H9 (cell line): ENCODE measurements at regions not wholly inside any gene's neighbourhood (a gene's known extent, or its start where the extent isn't known, plus 50 kb on each side); places are given as distances from the start of the nearest gene placed in this dataset.

Experiments
- DNase-seq: peaks from one replicate; pipeline ENCODE4 v3.0.0-alpha.2; 2017
- H2AFZ ChIP-seq: one replicate; pipeline ENCODE4 v1.6.1; 2013; ENCODE audit warnings: mild to moderate bottlenecking, low read length, control low read depth, moderate library complexity
- H2AK5ac ChIP-seq: 2 replicates; pipeline ENCODE4 v1.6.1; 2013; ENCODE audit warnings: low read length, control low read depth, mixed read lengths; ENCODE audit not compliant: insufficient read length
- H2BK120ac ChIP-seq: one replicate; pipeline ENCODE4 v1.6.1; 2013; ENCODE audit warnings: low read depth, mild to moderate bottlenecking, low read length, control low read depth, inconsistent platforms; ENCODE audit not compliant: poor library complexity, severe bottlenecking
- H2BK12ac ChIP-seq: 2 replicates; pipeline ENCODE4 v1.6.1; 2013; ENCODE audit warnings: low read length, control low read depth, mixed read lengths, low read depth; ENCODE audit not compliant: insufficient read length
- H2BK15ac ChIP-seq: 2 replicates; pipeline ENCODE4 v1.6.1; 2013; ENCODE audit warnings: low read depth, low read length, control low read depth
- H2BK20ac ChIP-seq: one replicate; pipeline ENCODE4 v1.6.1; 2013; ENCODE audit warnings: low read depth, mild to moderate bottlenecking, low read length, control low read depth, inconsistent platforms; ENCODE audit not compliant: poor library complexity, severe bottlenecking
- H2BK5ac ChIP-seq: 2 replicates; pipeline ENCODE4 v1.6.1; 2013; ENCODE audit warnings: low read length, control low read depth, mixed read lengths; ENCODE audit not compliant: insufficient read length
- H3K14ac ChIP-seq: 2 replicates; pipeline ENCODE4 v1.6.1; 2013; ENCODE audit warnings: low read length, control low read depth; ENCODE audit not compliant: insufficient read depth
- H3K18ac ChIP-seq: 2 replicates; pipeline ENCODE4 v1.6.1; 2013; ENCODE audit warnings: low read depth, mild to moderate bottlenecking, mixed read lengths, low read length, control low read depth; ENCODE audit not compliant: insufficient read length
- H3K23ac ChIP-seq: 2 replicates; pipeline ENCODE4 v1.6.1; 2013; ENCODE audit warnings: low read length, control low read depth, mixed read lengths, low read depth; ENCODE audit not compliant: insufficient read length
- H3K23me2 ChIP-seq: 2 replicates; pipeline ENCODE4 v1.6.1; 2013; ENCODE audit warnings: low read depth, mild to moderate bottlenecking, mixed read lengths, low read length, control low read depth; ENCODE audit not compliant: insufficient read length, poor library complexity, severe bottlenecking
- H3K27ac ChIP-seq: 2 replicates; pipeline ENCODE4 v1.5.1; 2013; ENCODE audit warnings: low read length, control low read depth, mixed read lengths, low read depth; ENCODE audit not compliant: insufficient read length
- H3K27me3 ChIP-seq: 2 replicates; pipeline ENCODE4 v1.6.1; 2013; ENCODE audit warnings: low read length, control low read depth, inconsistent platforms; ENCODE audit not compliant: insufficient read depth
- H3K4ac ChIP-seq: 2 replicates; pipeline ENCODE4 v1.6.1; 2013; ENCODE audit warnings: low read depth, mild to moderate bottlenecking, control low read depth, inconsistent platforms, low read length, moderate library complexity
- H3K4me1 ChIP-seq: 2 replicates; pipeline ENCODE4 v1.6.1; 2013; ENCODE audit warnings: low read length, control low read depth, inconsistent platforms; ENCODE audit not compliant: insufficient read depth
- H3K4me2 ChIP-seq: 2 replicates; pipeline ENCODE4 v1.6.1; 2013; ENCODE audit warnings: low read length, control low read depth, mixed read lengths; ENCODE audit not compliant: insufficient read length, insufficient read depth
- H3K56ac ChIP-seq: 2 replicates; pipeline ENCODE4 v1.6.1; 2013; ENCODE audit warnings: low read depth, mild to moderate bottlenecking, mixed read lengths, low read length, control low read depth; ENCODE audit not compliant: insufficient read length
- H3K79me1 ChIP-seq: 2 replicates; pipeline ENCODE4 v1.6.1; 2013; ENCODE audit warnings: low read depth, mild to moderate bottlenecking, moderate library complexity, low read length, control low read depth, inconsistent platforms; ENCODE audit not compliant: insufficient read depth, poor library complexity, severe bottlenecking
- H3K79me2 ChIP-seq: 2 replicates; pipeline ENCODE4 v1.6.1; 2013; ENCODE audit warnings: low read length, control low read depth, inconsistent platforms; ENCODE audit not compliant: insufficient read depth
- H3K9ac ChIP-seq: 2 replicates; pipeline ENCODE4 v1.6.1; 2013; ENCODE audit warnings: low read length, control low read depth, mixed read lengths; ENCODE audit not compliant: insufficient read length; ENCODE audit errors: extremely low read depth
- H3K9me3 ChIP-seq: one replicate; pipeline ENCODE4 v1.6.1; 2013; ENCODE audit warnings: low read depth, low read length, inconsistent platforms; ENCODE audit not compliant: control insufficient read depth
- H3T11ph ChIP-seq: one replicate; pipeline ENCODE4 v1.6.1; 2013; ENCODE audit warnings: mild to moderate bottlenecking, low read length, control low read depth, inconsistent platforms
- H4K20me1 ChIP-seq: one replicate; pipeline ENCODE4 v1.6.1; 2013; ENCODE audit not compliant: control insufficient read depth, insufficient read length, insufficient read depth
- H4K5ac ChIP-seq: 2 replicates; pipeline ENCODE4 v1.6.1; 2013; ENCODE audit warnings: low read depth, mild to moderate bottlenecking, mixed read lengths, low read length, control low read depth; ENCODE audit not compliant: insufficient read length
- H4K8ac ChIP-seq: replicated peaks from 2 replicates; pipeline ENCODE4 v1.6.1; 2013; ENCODE audit warnings: low read length, control low read depth, mixed read lengths, low read depth; ENCODE audit not compliant: insufficient read length
- H4K91ac ChIP-seq: 2 replicates; pipeline ENCODE4 v1.6.1; 2013; ENCODE audit warnings: low read depth, mild to moderate bottlenecking, moderate library complexity, mixed read lengths, low read length, control low read depth; ENCODE audit not compliant: insufficient read length
- H3K27ac Mint-ChIP-seq, 3 experiments: 2 replicates in 2 of 3; 3 replicates in 1 of 3; pipeline ENCODE4 v1.8.0; 2020 to 2021; ENCODE audit warnings: mixed read lengths in 3 of 3, mild to moderate bottlenecking in 1 of 3, moderate library complexity in 1 of 3
- H3K27me3 Mint-ChIP-seq: 2 replicates; pipeline ENCODE4 v1.8.0; 2021; ENCODE audit warnings: low read depth, mild to moderate bottlenecking, moderate library complexity, mixed read lengths
- H3K36me3 Mint-ChIP-seq, 3 experiments: 2 replicates in 2 of 3; 3 replicates in 1 of 3; pipeline ENCODE4 v1.8.0; 2020 to 2021; ENCODE audit warnings: low read depth in 3 of 3, mixed read lengths in 3 of 3; ENCODE audit not compliant: insufficient read depth in 1 of 3
- H3K4me1 Mint-ChIP-seq, 2 experiments: 2 replicates each; pipeline ENCODE4 v1.8.0; 2020; ENCODE audit warnings: mixed read lengths in 2 of 2
- H3K4me3 Mint-ChIP-seq, 2 experiments: 2 replicates in 1 of 2; 3 replicates in 1 of 2; pipeline ENCODE4 v1.8.0; 2020 to 2021; ENCODE audit warnings: mild to moderate bottlenecking in 2 of 2, mixed read lengths in 2 of 2, moderate library complexity in 1 of 2
- H3K9me3 Mint-ChIP-seq, 2 experiments: 2 replicates in 1 of 2; 3 replicates in 1 of 2; pipeline ENCODE4 v1.8.0; 2020; ENCODE audit warnings: mild to moderate bottlenecking in 2 of 2, mixed read lengths in 2 of 2, moderate library complexity in 1 of 2
- WGBS: extraction: QIAGEN DNeasy Blood & Tissue Kit; methylation state at CpG from one replicate; pipeline ENCODE4 v1.1.7; 2013; ENCODE audit warnings: missing lambda C conversion rate, low lambda C conversion rate, mixed read lengths; ENCODE audit not compliant: insufficient read length; ENCODE audit errors: extremely low coverage; 5-methylcytosine and 5-hydroxymethylcytosine counted together
- TF ChIP-seq, protein P1 (sequence below): fragments of 200-600 bp; sonication (generic); conservative IDR thresholded peaks from 3 replicates; pipeline ENCODE4 v1.8.0; 2021; ENCODE audit warnings: antibody characterized with exemption, mild to moderate bottlenecking

DNA sequence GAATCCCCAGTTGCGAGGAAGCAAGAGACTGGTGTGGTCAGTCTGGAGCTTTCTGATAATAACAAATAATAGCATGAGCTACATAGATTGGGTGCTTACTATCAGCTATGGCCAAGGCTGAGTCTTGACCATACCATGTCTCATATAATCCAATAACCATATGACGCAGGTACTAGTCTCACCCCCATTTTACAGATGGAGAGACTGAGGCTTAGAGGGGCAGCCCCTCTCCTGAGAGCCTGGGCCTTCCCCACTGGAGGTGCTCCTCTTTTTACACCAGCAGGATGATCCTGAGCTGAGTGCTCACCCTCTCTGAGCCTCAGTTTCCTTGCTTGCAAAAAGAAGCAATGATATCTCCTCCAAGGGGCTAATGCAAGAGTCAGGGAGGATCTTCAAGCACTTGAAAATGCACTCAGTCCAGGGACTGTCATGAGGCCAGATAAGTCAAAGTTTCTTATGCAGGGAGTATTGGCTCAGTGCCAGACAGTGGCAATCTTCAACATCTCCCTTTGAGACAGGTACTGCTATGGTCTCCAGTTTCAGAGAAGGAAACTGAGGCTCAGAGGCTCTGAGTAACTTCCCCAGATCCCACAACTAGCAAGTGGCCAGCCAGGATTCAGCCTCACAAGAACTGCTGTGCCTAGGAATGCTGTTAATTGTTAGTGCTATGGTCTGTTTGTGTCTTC is 149.7 kb downstream of the TFCP2L1 start:
- Histone ChIP-seq H3K27ac (no peak overlapping the region), H3K79me2 (no peaks in the 10 kb centered on the region), H3K9ac (no peak overlapping the region), H3K18ac (no peak overlapping the region), H3K23ac (no peak overlapping the region), H2BK5ac (no peak overlapping the region), H4K8ac (no peak overlapping the region), H3K9me3 (no peaks in the 10 kb centered on the region), H4K91ac (no peak overlapping the region), H3T11ph (no peak overlapping the region), H3K23me2 (no peaks in the 10 kb centered on the region), H3K56ac (no peak overlapping the region), H3K79me1 (no peaks in the 10 kb centered on the region), H3K4ac (no peak overlapping the region), H3K4me1 (peaks cover 6% of the 10 kb centered on the region; the same call in 1 of the 2 replicates), H4K5ac (no peak overlapping the region), H4K20me1 (no peaks in the 10 kb centered on the region), H2BK12ac (no peak overlapping the region), H2BK20ac (no peak overlapping the region), H3K14ac (no peak overlapping the region), H2AFZ (no peak overlapping the region), H3K27me3 (no peaks in the 10 kb centered on the region; the same call in 1 of the 2 replicates), H2BK120ac (no peak overlapping the region), H2BK15ac (no peak overlapping the region), H2AK5ac (no peak overlapping the region), H3K4me2 (no peak overlapping the region)
- Mint-ChIP-seq H3K36me3 (no peaks in the 10 kb centered on the region; a peak in 2 of 7 replicates), H3K27me3 (peaks cover 6% of the 10 kb centered on the region; the same call in 1 of the 2 replicates), H3K4me3 (no peak overlapping the region), H3K4me1 (peaks cover 18 to 21% of the 10 kb centered on the region in 2 experiments), H3K27ac (no peak overlapping the region), H3K9me3 (peaks cover 4 to 8% of the 10 kb centered on the region in 2 experiments; a peak in 4 of 5 replicates)
- TF ChIP-seq, protein P1, sequence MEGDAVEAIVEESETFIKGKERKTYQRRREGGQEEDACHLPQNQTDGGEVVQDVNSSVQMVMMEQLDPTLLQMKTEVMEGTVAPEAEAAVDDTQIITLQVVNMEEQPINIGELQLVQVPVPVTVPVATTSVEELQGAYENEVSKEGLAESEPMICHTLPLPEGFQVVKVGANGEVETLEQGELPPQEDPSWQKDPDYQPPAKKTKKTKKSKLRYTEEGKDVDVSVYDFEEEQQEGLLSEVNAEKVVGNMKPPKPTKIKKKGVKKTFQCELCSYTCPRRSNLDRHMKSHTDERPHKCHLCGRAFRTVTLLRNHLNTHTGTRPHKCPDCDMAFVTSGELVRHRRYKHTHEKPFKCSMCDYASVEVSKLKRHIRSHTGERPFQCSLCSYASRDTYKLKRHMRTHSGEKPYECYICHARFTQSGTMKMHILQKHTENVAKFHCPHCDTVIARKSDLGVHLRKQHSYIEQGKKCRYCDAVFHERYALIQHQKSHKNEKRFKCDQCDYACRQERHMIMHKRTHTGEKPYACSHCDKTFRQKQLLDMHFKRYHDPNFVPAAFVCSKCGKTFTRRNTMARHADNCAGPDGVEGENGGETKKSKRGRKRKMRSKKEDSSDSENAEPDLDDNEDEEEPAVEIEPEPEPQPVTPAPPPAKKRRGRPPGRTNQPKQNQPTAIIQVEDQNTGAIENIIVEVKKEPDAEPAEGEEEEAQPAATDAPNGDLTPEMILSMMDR: no peak
- WGBS: no CpG with 5 or more reads among the region's 2 CpGs
- DNase-seq: no peak
